Cardiac muscle cell (in vitro differentiated cells and primary cell): ENCODE measurements at regions not wholly inside any gene's neighbourhood (a gene's known extent, or its start where the extent isn't known, plus 50 kb on each side); places are given as distances from the start of the nearest gene placed in this dataset.

Experiments used
- DNase-seq, 2 donors: peaks; one replicate each; pipeline versions ENCODE4 v3.0.0 to v3.0.0-alpha.2; 2010 to 2017; ENCODE audit warnings: low read depth in 1 of 2, low spot score in 1 of 2
- H3K27ac ChIP-seq: fragments of 200-600 bp; sonication (generic); 2 replicates; pipeline ENCODE4 v1.5.1; 2016
- H3K27me3 ChIP-seq: fragments of 200-600 bp; sonication (generic); 2 replicates; pipeline ENCODE4 v1.6.0; 2016; ENCODE audit warnings: control low read depth
- H3K36me3 ChIP-seq: fragments of 200-600 bp; sonication (generic); 2 replicates; pipeline ENCODE4 v1.5.1; 2016; ENCODE audit warnings: control low read depth
- H3K4me1 ChIP-seq: fragments of 200-600 bp; sonication (generic); 2 replicates; pipeline ENCODE4 v1.8.1; 2017; ENCODE audit warnings: low read depth, mild to moderate bottlenecking, mixed run types
- H3K4me3 ChIP-seq: fragments of 200-600 bp; sonication (generic); 2 replicates; pipeline ENCODE4 v1.5.1; 2016; ENCODE audit warnings: mild to moderate bottlenecking
- H3K9me3 ChIP-seq: fragments of 200-600 bp; sonication (generic); 2 replicates; pipeline ENCODE4 v1.5.1; 2017; ENCODE audit warnings: low read depth, mild to moderate bottlenecking, control low read depth
- CTCF ChIP-seq: IDR thresholded peaks from 2 replicates; pipeline ENCODE4 v1.5.1; 2012; ENCODE audit warnings: low read depth, mild to moderate bottlenecking, low read length

GRCh38 chr6:115221198-115221597 lies 839.5 kb downstream of the FRK start:
- no peaks in the 10 kb centered on the region for H3K36me3 ChIP-seq
- TF ChIP-seq CTCF = no peak
- no peak overlapping the region for H3K27ac ChIP-seq
- H3K9me3 ChIP-seq = no peaks in the 10 kb centered on the region
- DNase-seq = no peak
- H3K27me3 ChIP-seq = no peaks in the 10 kb centered on the region
- no peak overlapping the region for H3K4me3 ChIP-seq
- H3K4me1 ChIP-seq = no peaks in the 10 kb centered on the region

- no peak overlapping the region for H3K4me3 ChIP-seq
- no peaks in the 10 kb centered on the region for H3K36me3 ChIP-seq
- H3K4me1 ChIP-seq = no peaks in the 10 kb centered on the region
- no peak for DNase-seq
- no peaks in the 10 kb centered on the region for H3K9me3 ChIP-seq
- H3K27me3 ChIP-seq = no peaks in the 10 kb centered on the region
- H3K27ac ChIP-seq = no peak overlapping the region
- TF ChIP-seq CTCF = no peak
These were observed 840.0 kb downstream of the FRK start for GRCh38 chr6:115220551-115221159.

GRCh38 chr6:115219645-115220044 lies 841.0 kb downstream of the FRK start:
- Histone ChIP-seq H3K27ac (no peak overlapping the region), H3K4me3 (no peak overlapping the region), H3K36me3 (no peaks in the 10 kb centered on the region), H3K9me3 (no peaks in the 10 kb centered on the region), H3K27me3 (no peaks in the 10 kb centered on the region), H3K4me1 (no peaks in the 10 kb centered on the region)
- TF ChIP-seq CTCF = no peak
- DNase-seq = no peak

- Histone ChIP-seq H3K27ac (no peak overlapping the region), H3K9me3 (no peaks in the 10 kb centered on the region), H3K27me3 (no peaks in the 10 kb centered on the region), H3K4me3 (no peak overlapping the region), H3K4me1 (no peaks in the 10 kb centered on the region), H3K36me3 (no peaks in the 10 kb centered on the region)
- no peak for DNase-seq
- TF ChIP-seq CTCF = no peak
These were observed 843.9 kb downstream of the FRK start for GRCh38 chr6:115216835-115217234.

- H3K27ac ChIP-seq = no peak overlapping the region
These were observed 846.4 kb downstream of the FRK start for GRCh38 chr6:115214283-115214682.

More at GRCh38 chr6:115214283-115214682, 846.4 kb downstream of the FRK start:
- Histone ChIP-seq H3K9me3 (no peaks in the 10 kb centered on the region), H3K4me3 (no peak overlapping the region), H3K4me1 (no peaks in the 10 kb centered on the region), H3K36me3 (no peaks in the 10 kb centered on the region), H3K27me3 (no peaks in the 10 kb centered on the region)
- no peak for DNase-seq
- no peak for TF ChIP-seq CTCF
